NCI-H82 (cell line): ENCODE measurements at regions not wholly inside any gene's neighbourhood (a gene's known extent, or its start where the extent isn't known, plus 50 kb on each side); places are given as distances from the start of the nearest gene placed in this dataset.
A peak's percentile ranks its signal among the peaks of the same experiment; 100 is the strongest.
"Not testable (repeated sequence)": the region's sequence is repeated elsewhere in the genome, so short reads cannot be mapped to it uniquely, and the experiment has no call there.

Experiments
- DNase-seq: peaks from one replicate; lab custom pipeline; 2025; lab: John Stamatoyannopoulos, UW

DNA sequence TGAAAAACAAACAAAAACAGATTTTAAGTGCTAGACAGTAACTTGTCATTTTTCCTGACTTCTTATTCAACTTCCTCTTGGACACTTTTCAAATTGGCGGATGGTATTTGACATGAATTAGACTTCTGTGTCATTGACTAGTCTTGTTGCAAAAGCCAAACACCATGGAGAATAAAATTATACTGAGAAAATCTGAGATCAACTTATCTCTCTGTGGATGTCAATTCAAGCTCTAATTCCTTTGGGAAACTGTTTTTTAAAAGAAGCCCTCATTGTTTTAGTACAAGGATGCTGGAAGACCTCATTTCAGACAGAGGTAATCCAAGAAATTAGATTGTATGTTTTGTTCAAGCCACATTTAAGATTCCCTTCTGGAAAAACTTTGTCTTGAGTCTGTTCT is 831.0 kb downstream of the SEMA5A start:
- no peak for DNase-seq

DNA sequence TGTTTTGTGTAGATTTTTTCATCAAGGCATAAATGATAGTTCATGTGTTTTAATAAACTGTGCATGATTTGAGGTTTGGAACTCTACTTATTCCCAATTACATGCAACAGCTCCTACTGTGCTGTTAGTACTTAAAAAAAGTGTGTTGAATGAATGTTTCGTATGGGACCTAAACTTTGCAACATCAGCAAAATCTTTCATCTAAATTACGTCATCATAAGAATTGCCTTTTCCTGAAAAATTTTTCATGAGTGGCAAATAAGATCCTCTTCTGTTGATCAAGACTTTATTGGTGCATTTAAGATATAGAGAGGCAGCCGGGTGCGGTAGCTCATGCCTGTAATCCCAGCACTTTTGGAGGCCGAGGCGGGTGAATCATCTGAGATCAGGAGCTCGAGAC is 826.1 kb downstream of the SEMA5A start:
- no peak for DNase-seq

GRCh38 chr5:8720506-8720905 is 825.4 kb downstream of the SEMA5A start:
- no peak for DNase-seq

- DNase-seq: no peak
Measured at GRCh38 chr5:8721536-8721935, 824.3 kb downstream of the SEMA5A start.

- DNase-seq: no peak
Measured at GRCh38 chr5:8726383-8727036, 819.4 kb downstream of the SEMA5A start.

DNA sequence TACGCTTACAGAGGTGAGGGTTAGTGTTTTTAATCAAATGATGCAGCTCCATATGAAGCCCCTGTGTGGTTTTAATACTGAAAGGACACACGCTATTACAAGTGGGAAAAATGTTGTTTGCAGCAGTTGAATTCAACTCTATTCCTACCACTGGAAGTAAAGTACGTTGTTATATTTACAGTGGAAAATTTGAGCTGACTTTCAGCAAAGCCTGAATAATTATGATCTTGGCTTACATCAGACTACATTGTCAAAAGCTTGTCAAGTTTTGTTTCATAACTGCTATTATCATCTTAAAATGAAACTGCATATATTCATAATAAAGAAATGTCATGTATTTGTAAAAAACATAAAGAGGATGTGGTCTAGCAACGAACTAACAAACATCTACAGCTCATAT is 818.5 kb downstream of the SEMA5A start:
- no peak for DNase-seq

DNA sequence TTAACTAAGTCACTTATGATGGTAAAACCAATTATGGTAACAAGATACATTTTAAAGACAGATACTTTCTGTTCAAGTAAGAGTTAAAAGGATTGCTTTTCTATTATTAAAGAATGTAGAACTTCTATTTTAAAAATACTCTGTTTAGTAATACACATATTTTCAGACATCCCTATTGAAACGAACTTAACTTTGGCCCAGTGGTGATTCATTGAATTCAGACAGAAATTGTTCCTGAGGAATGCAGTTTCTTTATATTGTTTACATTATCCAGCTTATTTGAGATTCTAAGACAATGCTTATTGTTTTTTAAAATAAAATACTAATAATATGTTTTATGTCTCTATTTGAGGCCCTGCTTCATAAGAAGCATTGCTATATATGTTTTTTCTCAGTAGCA is 816.4 kb downstream of the SEMA5A start:
- DNase-seq: no peak

- no peak for DNase-seq
Measured at GRCh38 chr5:8730194-8730593, 815.7 kb downstream of the SEMA5A start.

DNA sequence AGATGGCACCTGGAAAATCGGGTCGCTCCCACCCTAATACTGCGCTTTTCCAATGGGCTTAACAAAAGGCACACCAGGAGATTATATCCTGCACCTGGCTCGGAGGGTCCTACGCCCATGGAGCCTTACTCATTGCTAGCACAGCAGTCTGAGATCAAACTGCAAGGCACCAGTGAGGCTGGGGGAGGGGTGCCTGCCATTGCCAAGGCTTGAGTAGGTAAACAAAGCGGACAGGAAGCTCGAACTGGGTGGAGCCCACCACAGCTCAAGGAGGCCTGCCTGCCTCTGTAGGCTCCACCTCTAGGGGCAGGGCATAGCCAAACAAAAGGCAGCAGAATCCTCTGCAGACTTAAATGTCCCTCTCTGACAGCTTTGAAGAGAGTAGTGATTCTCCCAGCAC is 814.8 kb downstream of the SEMA5A start:
- DNase-seq: not testable (repeated sequence)

GRCh38 chr5:8740595-8740994 is 805.3 kb downstream of the SEMA5A start:
- no peak for DNase-seq

- no peak for DNase-seq
Measured at GRCh38 chr5:8749556-8749955, 796.3 kb downstream of the SEMA5A start.

- no peak for DNase-seq
Measured at GRCh38 chr5:8750100-8750499, 795.8 kb downstream of the SEMA5A start.

DNA sequence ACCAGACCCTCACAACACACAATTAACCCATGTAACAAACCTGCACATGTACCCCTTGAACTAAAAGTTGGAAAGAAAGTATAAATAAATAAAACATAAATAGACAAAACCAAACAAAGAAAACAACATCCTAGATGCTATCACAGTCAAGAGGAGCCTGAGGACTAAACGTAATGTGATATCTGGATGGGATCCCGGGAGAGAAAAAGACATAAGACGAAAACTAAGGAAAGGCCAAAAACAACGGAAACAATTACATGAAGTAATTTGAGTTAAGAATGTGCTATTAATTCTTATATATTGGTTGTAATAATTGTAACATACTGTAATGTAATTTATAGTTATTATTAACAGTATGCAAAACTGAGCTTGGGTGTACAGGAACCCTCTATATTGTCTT is 793.9 kb downstream of the SEMA5A start:
- DNase-seq: no peak

DNA sequence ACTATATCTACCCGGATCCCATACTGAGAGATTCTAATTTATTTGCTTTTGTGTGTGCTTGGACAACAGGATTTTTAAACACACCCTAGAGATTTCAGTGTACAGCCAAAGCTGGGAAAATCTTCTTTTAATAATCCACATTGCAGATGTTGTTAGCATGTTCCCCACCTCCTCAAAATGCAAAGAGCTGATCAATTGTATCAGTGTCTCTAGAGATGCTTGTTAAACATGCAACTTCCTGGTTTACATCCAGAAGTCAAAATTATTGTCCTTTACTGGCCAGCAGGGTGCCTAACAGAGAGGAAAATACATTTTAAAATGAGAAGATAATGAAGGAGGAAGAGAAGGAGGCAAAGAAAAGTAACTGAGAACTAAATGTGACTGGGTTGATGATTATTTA is 793.3 kb downstream of the SEMA5A start:
- DNase-seq: peak; percentile 12

DNA sequence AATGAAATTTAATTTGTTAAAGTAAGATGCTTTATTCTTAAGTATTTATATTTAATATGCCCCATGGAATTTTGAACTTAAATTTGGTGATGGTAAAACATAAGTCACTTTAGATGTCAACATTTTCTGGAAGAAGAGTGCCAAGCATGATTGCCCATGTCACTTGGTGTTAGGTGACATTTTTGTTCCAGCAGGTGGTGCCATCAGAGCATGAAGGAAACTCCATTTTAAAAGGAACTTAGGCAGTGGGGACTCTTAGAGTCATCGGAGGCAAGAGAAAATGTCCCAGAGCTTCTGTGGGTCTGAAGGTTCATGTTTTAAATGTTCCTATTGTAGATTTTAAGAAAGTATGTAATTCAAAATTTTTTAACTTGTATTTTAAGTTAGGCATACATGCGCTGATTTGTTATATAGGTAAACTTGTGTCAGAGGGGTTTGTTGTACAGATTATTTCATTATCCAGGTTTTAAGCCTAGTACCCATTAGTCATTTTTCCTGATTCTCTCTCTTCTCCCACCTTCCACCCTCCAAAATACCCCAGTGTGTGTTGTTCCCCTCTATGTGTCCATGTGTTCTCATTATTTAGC is 789.3 kb downstream of the SEMA5A start:
- DNase-seq: peak; percentile 63

GRCh38 chr5:8765886-8766285 is 780.0 kb downstream of the SEMA5A start:
- no peak for DNase-seq

- DNase-seq: peak; percentile 91
Measured at GRCh38 chr5:8766448-8766847, 779.4 kb downstream of the SEMA5A start.

DNA sequence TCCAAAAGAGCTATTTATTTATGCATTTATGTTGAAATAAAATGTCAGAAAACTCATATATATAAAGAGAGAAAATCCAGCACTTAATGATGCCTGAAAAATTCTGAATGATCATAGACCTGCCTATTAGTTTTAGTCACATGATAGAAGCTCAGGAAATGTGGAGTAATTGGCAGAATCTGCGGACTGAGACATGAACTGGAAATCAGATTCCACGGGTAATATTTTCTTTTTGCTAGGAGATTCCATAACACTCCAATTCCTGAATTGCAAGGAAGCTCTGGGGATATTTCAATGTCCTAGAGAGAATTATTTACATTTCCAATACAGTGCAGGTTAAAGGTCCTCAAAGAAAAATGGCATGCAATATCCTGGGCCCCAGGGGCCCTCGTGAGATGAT is 778.8 kb downstream of the SEMA5A start:
- no peak for DNase-seq

GRCh38 chr5:8767746-8768145 is 778.1 kb downstream of the SEMA5A start:
- DNase-seq: no peak

GRCh38 chr5:8769631-8770030 is 776.2 kb downstream of the SEMA5A start:
- DNase-seq: no peak

DNA sequence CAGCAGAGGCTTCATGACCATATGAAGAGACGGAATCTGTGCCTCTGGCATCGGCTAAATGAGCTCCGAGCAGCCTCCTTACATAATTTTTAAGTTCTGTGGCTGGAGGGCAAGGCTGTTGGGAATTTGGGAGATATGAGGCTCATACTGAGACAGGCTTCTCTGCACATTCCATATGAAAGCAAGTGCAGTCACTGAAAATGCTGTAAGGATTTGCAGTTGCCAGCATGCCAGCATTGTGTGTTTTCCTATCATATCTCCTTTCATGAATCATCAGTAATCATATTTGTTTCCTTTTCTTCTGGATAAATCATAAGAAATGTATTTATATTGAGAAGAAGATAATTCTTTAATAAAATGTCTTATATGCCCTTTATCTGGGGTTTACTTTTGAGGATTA is 775.4 kb downstream of the SEMA5A start:
- no peak for DNase-seq

- no peak for DNase-seq
Measured at GRCh38 chr5:8773046-8773615, 772.7 kb downstream of the SEMA5A start.

- no peak for DNase-seq
Measured at GRCh38 chr5:8784692-8785091, 761.2 kb downstream of the SEMA5A start.

- DNase-seq: no peak
Measured at GRCh38 chr5:8788246-8788645, 757.6 kb downstream of the SEMA5A start.
